ENCODE measurements at regions not wholly inside any gene's neighbourhood (a gene's known extent, or its start where the extent isn't known, plus 50 kb on each side); places are given as distances from the start of the nearest gene placed in this dataset.

GRCh38 chr3:28826840-28827239 lies 454.0 kb upstream of the RBMS3 start:
- Histone ChIP-seq H3K27me3 (ENCODE audit: control insufficient read depth, insufficient read depth, low read length) (no peaks in the 10 kb centered on the region), H3K4me3 (ENCODE audit: low read depth in 2 of 2, low read length in 2 of 2) (no peak overlapping the region), H3K27ac (ENCODE audit: low read length) (no peak overlapping the region), H3K9me3 (ENCODE audit: control insufficient read depth, insufficient read depth, low read depth, low read length) (no peaks in the 10 kb centered on the region), H3K36me3 (ENCODE audit: control insufficient read depth, insufficient read depth, low read length) (no peaks in the 10 kb centered on the region), H3K4me1 (ENCODE audit: control insufficient read depth, insufficient read depth, low read length) (no peaks in the 10 kb centered on the region)
- in situ Hi-C loops (cut with HindIII; ENCODE audit: low pct_unique_long_range_greater_than_20kb, low sequenced_read_pairs), result no loop called here
- TF ChIP-seq SIN3A (IDR thresholded peaks at IDR 0.05; ENCODE audit: borderline replicate concordance, insufficient read depth, low read depth, low read length) (no peak), CTCF (IDR thresholded peaks at IDR 0.05) (no peak), TCF7L2 (IDR thresholded peaks at IDR 0.05; ENCODE audit: low read depth, low read length) (no peak), REST (IDR thresholded peaks at IDR 0.05; ENCODE audit: insufficient read depth in 1 of 2, low read depth in 2 of 2, low read length in 1 of 2) (no peak), POLR2AphosphoS5 (IDR thresholded peaks at IDR 0.05; ENCODE audit: low read depth, low read length) (no peak)
- intact Hi-C loops (cut with micrococcal nuclease; ENCODE audit: unreplicated experiment), result no loop called here
- ChIA-PET POLR2A (no interaction called here), CTCF (no interaction called here)
- ATAC-seq (no peak), DNase-seq (ENCODE audit: low read depth, low spot score) (no peak)
- no TSS peak for BruUV-seq (replicated peaks)

DNA sequence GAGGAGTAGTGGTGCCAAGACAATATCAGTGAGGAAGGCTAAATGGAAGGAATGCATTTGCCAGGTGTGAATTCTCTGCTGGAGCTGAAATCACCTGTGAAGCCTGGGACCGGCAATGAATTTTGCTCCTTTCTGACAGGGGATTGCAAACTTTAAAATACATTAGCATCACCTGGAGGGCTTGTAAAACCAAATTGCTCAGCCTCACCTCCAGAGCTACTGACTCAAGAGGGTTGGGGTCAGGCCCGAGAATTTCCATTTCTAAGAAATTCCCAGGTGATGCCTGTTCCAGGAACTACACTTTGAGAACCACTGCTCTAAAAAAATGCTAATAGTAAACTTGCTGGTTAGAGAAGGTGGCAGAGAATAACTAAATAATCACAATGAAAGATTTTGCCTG lies 445.6 kb upstream of the RBMS3 start:
- Histone ChIP-seq H3K36me3 (ENCODE audit: control insufficient read depth, insufficient read depth, low read length) (no peaks in the 10 kb centered on the region), H3K9me3 (ENCODE audit: control insufficient read depth, insufficient read depth, low read depth, low read length) (no peaks in the 10 kb centered on the region), H3K4me1 (ENCODE audit: control insufficient read depth, insufficient read depth, low read length) (no peaks in the 10 kb centered on the region), H3K27me3 (ENCODE audit: control insufficient read depth, insufficient read depth, low read length) (no peaks in the 10 kb centered on the region), H3K27ac (ENCODE audit: low read length) (no peak overlapping the region), H3K4me3 (ENCODE audit: low read depth in 2 of 2, low read length in 2 of 2) (no peak overlapping the region)
- no peak for ATAC-seq
- ChIA-PET POLR2A (no interaction called here), CTCF (no interaction called here)
- intact Hi-C loops (cut with micrococcal nuclease; ENCODE audit: unreplicated experiment) (no loop called here), in situ Hi-C loops (cut with HindIII; ENCODE audit: low pct_unique_long_range_greater_than_20kb, low sequenced_read_pairs) (no loop called here)
- TF ChIP-seq SIN3A (IDR thresholded peaks at IDR 0.05; ENCODE audit: borderline replicate concordance, insufficient read depth, low read depth, low read length) (no peak), CTCF (IDR thresholded peaks at IDR 0.05) (no peak), TCF7L2 (IDR thresholded peaks at IDR 0.05; ENCODE audit: low read depth, low read length) (no peak), POLR2AphosphoS5 (IDR thresholded peaks at IDR 0.05; ENCODE audit: low read depth, low read length) (no peak), REST (IDR thresholded peaks at IDR 0.05; ENCODE audit: insufficient read depth in 1 of 2, low read depth in 2 of 2, low read length in 1 of 2) (no peak)
- no peak for DNase-seq (ENCODE audit: low read depth, low spot score)
- no TSS peak for BruUV-seq (replicated peaks)
